ENCODE measurements at regions not wholly inside any gene's neighbourhood (a gene's known extent, or its start where the extent isn't known, plus 50 kb on each side); places are given as distances from the start of the nearest gene placed in this dataset.

DNA sequence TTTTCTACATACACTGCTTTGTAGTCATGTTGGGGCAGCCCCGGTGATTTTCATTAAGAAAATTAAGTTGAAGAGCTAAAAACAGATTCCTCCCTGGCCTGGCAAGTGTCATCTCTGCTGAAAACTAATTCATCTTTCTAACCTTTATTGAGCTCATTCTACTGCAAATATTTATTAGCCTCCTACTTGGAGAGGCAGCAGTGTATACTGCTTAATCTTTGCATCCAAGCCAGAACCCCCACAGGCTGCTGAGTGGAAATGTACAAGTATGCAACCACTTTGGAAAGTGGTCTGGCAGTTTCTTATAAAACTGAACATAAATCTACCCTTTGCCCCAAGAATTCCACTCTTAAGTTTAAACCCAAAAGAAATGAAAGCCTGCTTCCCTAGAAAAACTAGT is 223.4 kb downstream of the DRD1 start:
- 82 to 93% (median 88%) methylated on average over 1 of the region's 1 CpG for WGBS, 4 donors
- H3K36me3 ChIP-seq = no peaks in the 10 kb centered on the region
- DNase-seq (no peak), ATAC-seq (no peak)
- H3K9me3 ChIP-seq = no peaks in the 10 kb centered on the region
- H3K27ac ChIP-seq = no peak overlapping the region
- H3K27me3 ChIP-seq = peaks cover 0 to 9% (median 0%) of the 10 kb centered on the region in 9 donors
- intact Hi-C loops (cut with DNase I) = no loop called here
- TF ChIP-seq, protein P1, sequence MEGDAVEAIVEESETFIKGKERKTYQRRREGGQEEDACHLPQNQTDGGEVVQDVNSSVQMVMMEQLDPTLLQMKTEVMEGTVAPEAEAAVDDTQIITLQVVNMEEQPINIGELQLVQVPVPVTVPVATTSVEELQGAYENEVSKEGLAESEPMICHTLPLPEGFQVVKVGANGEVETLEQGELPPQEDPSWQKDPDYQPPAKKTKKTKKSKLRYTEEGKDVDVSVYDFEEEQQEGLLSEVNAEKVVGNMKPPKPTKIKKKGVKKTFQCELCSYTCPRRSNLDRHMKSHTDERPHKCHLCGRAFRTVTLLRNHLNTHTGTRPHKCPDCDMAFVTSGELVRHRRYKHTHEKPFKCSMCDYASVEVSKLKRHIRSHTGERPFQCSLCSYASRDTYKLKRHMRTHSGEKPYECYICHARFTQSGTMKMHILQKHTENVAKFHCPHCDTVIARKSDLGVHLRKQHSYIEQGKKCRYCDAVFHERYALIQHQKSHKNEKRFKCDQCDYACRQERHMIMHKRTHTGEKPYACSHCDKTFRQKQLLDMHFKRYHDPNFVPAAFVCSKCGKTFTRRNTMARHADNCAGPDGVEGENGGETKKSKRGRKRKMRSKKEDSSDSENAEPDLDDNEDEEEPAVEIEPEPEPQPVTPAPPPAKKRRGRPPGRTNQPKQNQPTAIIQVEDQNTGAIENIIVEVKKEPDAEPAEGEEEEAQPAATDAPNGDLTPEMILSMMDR (IDR thresholded peaks at IDR 0.05) = no peak
- no peak for TF ChIP-seq POLR2A (IDR thresholded peaks at IDR 0.05)
- H3K4me3 ChIP-seq = no peak overlapping the region
- H3K4me1 ChIP-seq = peaks cover 0 to 8% (median 0%) of the 10 kb centered on the region in 12 donors

DNA sequence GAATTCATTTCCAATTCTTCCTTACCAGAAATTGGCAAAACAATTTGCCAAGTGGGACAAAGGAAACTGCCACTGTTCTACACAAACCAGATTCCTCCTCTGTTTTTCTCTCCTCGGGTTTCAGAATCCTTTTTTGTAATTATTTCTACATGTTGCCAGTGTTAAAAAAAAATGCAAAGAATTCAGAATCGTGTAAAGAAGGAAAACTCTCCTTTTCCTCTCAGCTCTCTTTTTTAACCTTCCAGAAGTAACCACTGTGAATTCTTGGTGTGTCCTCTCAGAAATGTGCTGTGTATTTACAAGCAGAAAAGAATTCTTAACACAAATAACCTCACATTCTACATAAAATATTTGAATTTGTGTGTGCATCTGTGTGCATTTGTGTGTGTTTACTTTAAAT is 224.6 kb downstream of the DRD1 start:
- peaks cover 0 to 8% (median 0%) of the 10 kb centered on the region in 12 donors for H3K4me1 ChIP-seq
- 41 to 51% (median 45%) methylated on average over 2 of the region's 2 CpGs for WGBS, 4 donors

DNA sequence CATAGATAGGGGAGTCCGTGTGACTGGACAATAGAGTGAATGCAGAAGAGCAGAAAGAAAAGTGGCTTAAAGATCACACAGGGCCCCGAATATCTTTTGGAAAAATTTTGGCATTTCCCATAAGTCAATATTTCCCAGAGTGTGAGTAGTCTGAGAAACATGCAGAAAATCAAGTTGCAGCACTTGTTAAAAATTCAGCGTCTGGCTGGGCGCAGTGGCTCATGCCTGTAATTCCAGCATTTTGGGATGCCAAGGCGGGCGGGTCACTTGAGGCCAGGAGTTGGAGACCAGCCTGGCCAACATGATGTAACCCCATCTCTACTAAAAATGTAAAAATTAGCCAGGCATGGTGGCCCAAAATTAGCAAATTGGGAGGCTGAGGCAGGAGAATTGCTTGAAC is 227.0 kb downstream of the DRD1 start:
- intact Hi-C loops (cut with DNase I) = no loop called here
- Histone ChIP-seq H3K9me3 (no peaks in the 10 kb centered on the region), H3K27me3 (peaks cover 0 to 5% (median 0%) of the 10 kb centered on the region in 9 donors), H3K4me1 (peaks cover 0 to 8% (median 0%) of the 10 kb centered on the region in 12 donors), H3K4me3 (no peak overlapping the region), H3K36me3 (no peaks in the 10 kb centered on the region), H3K27ac (no peak overlapping the region)
- no peak for TF ChIP-seq POLR2A (IDR thresholded peaks at IDR 0.05)
- TF ChIP-seq, protein P1 (IDR thresholded peaks at IDR 0.05) = no peak
- WGBS, 4 donors = 66 to 89% (median 85%) methylated on average over 6 of the region's 6 CpGs
- DNase-seq (no peak), ATAC-seq (no peak)

More for the DNA sequence above, 224.6 kb downstream of the DRD1 start:
- Histone ChIP-seq H3K27ac (no peak overlapping the region), H3K36me3 (no peaks in the 10 kb centered on the region), H3K9me3 (no peaks in the 10 kb centered on the region), H3K4me3 (no peak overlapping the region), H3K27me3 (peaks cover 0 to 9% (median 0%) of the 10 kb centered on the region in 9 donors)
- DNase-seq = no peak
- ATAC-seq = no peak
- no peak for TF ChIP-seq POLR2A (IDR thresholded peaks at IDR 0.05)
- TF ChIP-seq, protein P1 (IDR thresholded peaks at IDR 0.05) = no peak
- intact Hi-C loops (cut with DNase I) = no loop called here

DNA sequence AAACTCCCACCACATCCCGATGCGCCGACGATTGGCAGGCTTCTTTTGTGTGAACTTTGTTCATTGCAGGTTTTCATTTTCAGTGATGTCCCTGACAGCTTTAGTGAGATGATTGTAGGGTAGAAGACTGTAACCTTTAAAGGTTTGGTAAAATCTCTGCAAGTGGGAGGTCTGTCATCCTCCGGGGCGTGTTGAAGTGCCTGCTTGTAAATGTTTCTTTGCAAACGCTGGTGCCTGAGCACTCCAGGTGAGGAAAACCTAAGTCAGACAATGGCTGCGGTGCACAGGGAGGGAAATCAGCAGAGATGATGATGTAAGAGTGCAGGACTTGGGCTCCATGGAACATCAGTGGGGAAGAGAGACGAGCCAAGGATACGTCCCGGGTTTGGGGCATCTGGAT is 228.1 kb downstream of the DRD1 start:
- TF ChIP-seq, protein P1 (IDR thresholded peaks at IDR 0.05) = no peak
- TF ChIP-seq POLR2A (IDR thresholded peaks at IDR 0.05) = no peak
- H3K4me1 ChIP-seq = peaks cover 0 to 8% (median 0%) of the 10 kb centered on the region in 12 donors
- ATAC-seq = no peak

More for the DNA sequence above, 228.1 kb downstream of the DRD1 start:
- Histone ChIP-seq H3K36me3 (no peaks in the 10 kb centered on the region), H3K4me3 (no peak overlapping the region), H3K27ac (no peak overlapping the region), H3K9me3 (no peaks in the 10 kb centered on the region), H3K27me3 (peaks cover 0 to 4% (median 0%) of the 10 kb centered on the region in 9 donors)
- 71 to 79% (median 75%) methylated on average over 11 of the region's 11 CpGs for WGBS, 4 donors
- intact Hi-C loops (cut with DNase I) = no loop called here
- no peak for DNase-seq

Data from heart left ventricle (tissue), 16 donors.